Naive thymus-derived CD4-positive, alpha-beta T cell (primary cell): ENCODE measurements at regions not wholly inside any gene's neighbourhood (a gene's known extent, or its start where the extent isn't known, plus 50 kb on each side); places are given as distances from the start of the nearest gene placed in this dataset.

Experiments
- ATAC-seq: fragments of 150-1000 bp; cut with Tn5 transposase; 2 replicates; pipeline ENCODE4 v1.10.0; 2021; ENCODE audit warnings: mild to moderate bottlenecking, moderate library complexity
- CTCF ChIA-PET: fragments of 350-600 bp; sonication (Branson Sonifier 250); formaldehyde crosslinking; loops from one replicate; lab custom pipeline; 2021; ENCODE audit warnings: antibody characterized with exemption; lab: Charles Lee
- POLR2A ChIA-PET: fragments of 350-600 bp; sonication (Branson Sonifier 250); formaldehyde crosslinking; loops from one replicate; lab custom pipeline; 2021; ENCODE audit warnings: antibody characterized with exemption, inconsistent platforms; lab: Charles Lee
- DNase-seq, 9 donors: peaks; one replicate each; pipeline versions ENCODE4 v3.0.0 to v3.0.0-alpha.2; 2020 to 2022; ENCODE audit warnings: mixed read lengths in 1 of 9
- H3K27ac ChIP-seq: one replicate; pipeline ENCODE4 v1.7.0; 2013; ENCODE audit warnings: mild to moderate bottlenecking, low read depth, low read length, moderate library complexity
- H3K27me3 ChIP-seq, 2 donors: one replicate each; pipeline ENCODE4 v1.7.0; 2013; ENCODE audit warnings: low read length in 2 of 2, mild to moderate bottlenecking in 2 of 2, moderate library complexity in 2 of 2; ENCODE audit not compliant: control insufficient read depth in 2 of 2, insufficient read depth in 2 of 2
- H3K36me3 ChIP-seq, 3 experiments: 1 replicate in 2 of 3; 2 replicates in 1 of 3; pipeline ENCODE4 v1.7.0; 2013; ENCODE audit warnings: low read length in 3 of 3, mild to moderate bottlenecking in 3 of 3, moderate library complexity in 1 of 3; ENCODE audit not compliant: insufficient read depth in 3 of 3, control insufficient read depth in 2 of 3
- H3K4me1 ChIP-seq, 2 donors: one replicate each; pipeline ENCODE4 v1.7.0; 2013; ENCODE audit warnings: low read length in 2 of 2, mild to moderate bottlenecking in 2 of 2, moderate library complexity in 1 of 2; ENCODE audit not compliant: control insufficient read depth in 2 of 2, insufficient read depth in 2 of 2
- H3K4me3 ChIP-seq: 2 replicates; pipeline ENCODE4 v1.7.0; 2013; ENCODE audit warnings: mild to moderate bottlenecking, low read length
- H3K9me3 ChIP-seq, 3 experiments: 1 replicate in 2 of 3; 2 replicates in 1 of 3; pipeline ENCODE4 v1.7.0; 2013; ENCODE audit warnings: low read length in 3 of 3; ENCODE audit not compliant: control insufficient read depth in 2 of 3
- H3K27ac Mint-ChIP-seq, 9 donors: one replicate each; pipeline ENCODE4 v1.8.0; 2020 to 2022; ENCODE audit warnings: mixed read lengths in 9 of 9, mild to moderate bottlenecking in 8 of 9, moderate library complexity in 5 of 9, inconsistent platforms in 2 of 9
- H3K27me3 Mint-ChIP-seq, 5 donors: one replicate each; pipeline ENCODE4 v1.8.0; 2021 to 2022; ENCODE audit warnings: mixed read lengths in 5 of 5, mild to moderate bottlenecking in 1 of 5
- H3K36me3 Mint-ChIP-seq, 5 donors: one replicate each; pipeline ENCODE4 v1.8.0; 2020 to 2022; ENCODE audit warnings: mixed read lengths in 5 of 5, mild to moderate bottlenecking in 3 of 5, inconsistent platforms in 1 of 5
- H3K4me1 Mint-ChIP-seq, 7 donors: one replicate each; pipeline ENCODE4 v1.8.0; 2020 to 2022; ENCODE audit warnings: mixed read lengths in 7 of 7, mild to moderate bottlenecking in 3 of 7, inconsistent platforms in 1 of 7
- H3K4me3 Mint-ChIP-seq, 10 donors: one replicate each; pipeline ENCODE4 v1.8.0; 2020 to 2022; ENCODE audit warnings: mild to moderate bottlenecking in 10 of 10, mixed read lengths in 10 of 10, moderate library complexity in 6 of 10, inconsistent platforms in 2 of 10
- H3K9me3 Mint-ChIP-seq, 11 donors: one replicate each; pipeline ENCODE4 v1.8.0; 2020 to 2022; ENCODE audit warnings: mixed read lengths in 11 of 11, mild to moderate bottlenecking in 4 of 11, inconsistent platforms in 1 of 11, moderate library complexity in 1 of 11
- intact Hi-C, 2 donors: fragments of 100-400 bp; cut with micrococcal nuclease; formaldehyde crosslinking; loops; one replicate each; pipeline ENCODE4 v1.15.1; 2023

DNA sequence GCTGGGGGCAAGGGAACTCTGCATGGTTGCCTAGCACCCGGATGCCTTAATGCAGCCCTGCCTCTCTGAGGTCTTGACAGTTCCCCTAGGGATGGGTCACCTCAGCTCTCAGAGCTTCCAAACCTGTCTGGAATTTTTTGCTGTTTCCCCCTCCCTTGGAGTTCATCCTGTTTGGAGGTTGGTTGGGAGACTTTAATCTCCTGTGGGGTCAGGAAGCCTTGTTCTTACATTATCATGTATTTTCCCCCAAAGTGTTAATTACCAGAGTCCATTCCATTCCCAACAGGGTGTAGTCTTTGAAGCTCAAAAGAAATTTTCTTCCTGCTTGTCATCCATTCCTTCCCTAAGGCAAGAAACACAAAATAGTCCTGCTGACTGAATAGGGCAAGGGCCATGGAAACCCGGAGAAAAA lies 150.3 kb upstream of the SPRY4 start:
- no peak for DNase-seq
- Histone ChIP-seq H3K4me1 (peaks cover 0 to 4% of the 10 kb centered on the region in 2 donors), H3K4me3 (no peak overlapping the region), H3K9me3 (peaks cover 0 to 7% (median 0%) of the 10 kb centered on the region in 3 experiments), H3K27ac (no peak overlapping the region), H3K36me3 (no peaks in the 10 kb centered on the region), H3K27me3 (no peaks in the 10 kb centered on the region)
- peaks cover 0 to 12% (median 1%) of the 10 kb centered on the region in 5 donors for H3K27me3 Mint-ChIP-seq
- H3K4me1 Mint-ChIP-seq = peaks cover 4 to 7% (median 5%) of the 10 kb centered on the region in 7 donors
- intact Hi-C loops = no loop called here
- H3K36me3 Mint-ChIP-seq = peaks cover 0 to 16% (median 0%) of the 10 kb centered on the region in 5 donors
- ChIA-PET CTCF (no interaction called here), POLR2A (no interaction called here)
- no peak overlapping the region for H3K4me3 Mint-ChIP-seq
- peaks cover 0 to 21% (median 11%) of the 10 kb centered on the region in 11 donors for H3K9me3 Mint-ChIP-seq
- no peak overlapping the region for H3K27ac Mint-ChIP-seq
- ATAC-seq = no peak

- H3K9me3 ChIP-seq = peaks cover 0 to 4% (median 0%) of the 10 kb centered on the region in 3 experiments
- peaks cover 0 to 12% (median 0%) of the 10 kb centered on the region in 5 donors for H3K36me3 Mint-ChIP-seq
- intact Hi-C loops = no loop called here
- H3K27me3 Mint-ChIP-seq = peaks cover 0 to 8% (median 0%) of the 10 kb centered on the region in 5 donors
- H3K4me1 ChIP-seq = peaks cover 0 to 4% of the 10 kb centered on the region in 2 donors
- H3K27ac ChIP-seq = no peak overlapping the region
- CTCF ChIA-PET = no interaction called here
- no peak overlapping the region for H3K4me3 ChIP-seq
- ATAC-seq (no peak), DNase-seq (no peak)
- no peak overlapping the region for H3K4me3 Mint-ChIP-seq
- H3K9me3 Mint-ChIP-seq = peaks cover 0 to 16% (median 7%) of the 10 kb centered on the region in 11 donors
- H3K4me1 Mint-ChIP-seq = peaks cover 4 to 6% (median 6%) of the 10 kb centered on the region in 7 donors
- POLR2A ChIA-PET = interaction anchor here (0.6 kb wide), 2 partner anchors 39 to 671 kb away, joined by 3 to 5 read pairs; no protein-coding TSS in a partner anchor
- no peaks in the 10 kb centered on the region for H3K36me3 ChIP-seq
- no peaks in the 10 kb centered on the region for H3K27me3 ChIP-seq
- H3K27ac Mint-ChIP-seq = no peak overlapping the region
Measured at GRCh38 chr5:142474431-142475094, 149.7 kb upstream of the SPRY4 start.

DNA sequence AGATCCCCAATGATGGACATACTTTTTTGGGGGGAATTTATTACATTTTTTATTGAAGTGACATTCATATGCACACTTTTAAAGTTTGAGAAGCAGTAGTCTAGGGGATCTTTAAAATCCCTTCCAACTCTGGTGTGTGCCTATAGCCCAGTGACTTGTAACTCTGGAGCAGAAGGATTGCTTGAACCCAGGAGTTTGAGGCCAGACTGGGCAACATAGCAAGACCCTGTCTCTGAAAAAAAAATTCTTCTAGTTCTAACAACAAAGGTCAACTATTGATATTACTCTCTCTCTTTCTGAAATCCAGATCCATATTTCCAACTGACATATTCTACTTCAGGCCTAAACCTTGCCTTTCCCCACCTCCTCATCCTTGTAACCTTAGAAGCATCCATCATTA lies 148.2 kb upstream of the SPRY4 start:
- Mint-ChIP-seq H3K9me3 (peaks cover 0 to 2% (median 0%) of the 10 kb centered on the region in 11 donors), H3K4me3 (no peak overlapping the region), H3K27me3 (peaks cover 0 to 3% (median 0%) of the 10 kb centered on the region in 5 donors), H3K4me1 (peaks cover 4 to 6% (median 6%) of the 10 kb centered on the region in 7 donors), H3K27ac (peak overlapping the region in 1 of 9 donors; percentile 1), H3K36me3 (no peaks in the 10 kb centered on the region)
- POLR2A ChIA-PET = no interaction called here
- Histone ChIP-seq H3K27ac (no peak overlapping the region), H3K27me3 (no peaks in the 10 kb centered on the region), H3K36me3 (no peaks in the 10 kb centered on the region), H3K4me1 (peaks cover 0 to 4% of the 10 kb centered on the region in 2 donors), H3K9me3 (no peaks in the 10 kb centered on the region), H3K4me3 (no peak overlapping the region)
- CTCF ChIA-PET = no interaction called here
- DNase-seq (no peak), ATAC-seq (no peak)
- intact Hi-C loops = no loop called here

DNA sequence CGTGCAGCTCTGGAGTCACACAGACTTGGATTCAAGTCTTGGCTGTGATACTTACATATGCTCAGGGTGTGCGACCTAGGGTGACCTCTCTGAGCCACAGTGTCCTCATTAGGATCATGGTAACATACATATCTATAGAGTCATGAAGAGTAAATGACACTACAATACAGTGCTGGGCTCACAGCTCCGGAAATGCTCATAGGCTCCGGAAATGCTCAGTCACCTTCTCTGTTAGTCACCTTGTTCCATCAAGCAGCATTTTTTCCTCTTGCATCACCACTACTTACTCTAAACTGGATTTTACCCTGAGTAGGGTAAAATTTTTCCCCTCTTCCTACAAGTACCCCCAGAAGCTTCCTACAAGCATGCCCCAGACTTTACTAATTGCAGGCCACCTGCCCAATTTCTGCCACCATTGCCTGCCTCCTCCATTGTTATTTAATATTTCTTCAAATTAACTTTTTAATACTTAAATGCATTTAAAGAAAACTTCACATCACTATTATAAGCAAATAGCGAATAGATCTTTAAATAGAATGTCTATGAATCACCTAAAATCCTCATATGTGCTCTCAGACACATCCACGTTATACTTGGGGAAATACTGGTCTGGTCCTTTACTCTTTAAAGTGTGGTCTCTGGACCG lies 147.6 kb upstream of the SPRY4 start:
- H3K4me3 Mint-ChIP-seq = no peak overlapping the region
- intact Hi-C loops = no loop called here
- DNase-seq (peak in 1 of 9 donors; percentile 3), ATAC-seq (peak; percentile 61)
- H3K9me3 Mint-ChIP-seq = peaks cover 0 to 2% (median 0%) of the 10 kb centered on the region in 11 donors
- peaks cover 0 to 3% (median 0%) of the 10 kb centered on the region in 5 donors for H3K27me3 Mint-ChIP-seq
- peaks cover 4 to 6% (median 6%) of the 10 kb centered on the region in 7 donors for H3K4me1 Mint-ChIP-seq
- ChIA-PET CTCF (interaction anchor here (0.7 kb wide), 1 partner anchor 105 kb away, joined by 5 read pairs; no protein-coding TSS in a partner anchor), POLR2A (no interaction called here)
- no peaks in the 10 kb centered on the region for H3K27me3 ChIP-seq
- H3K27ac ChIP-seq = no peak overlapping the region
- H3K4me3 ChIP-seq = no peak overlapping the region
- H3K4me1 ChIP-seq = peaks cover 0 to 4% of the 10 kb centered on the region in 2 donors
- H3K36me3 ChIP-seq = no peaks in the 10 kb centered on the region
- peak overlapping the region in 1 of 9 donors; percentile 58 for H3K27ac Mint-ChIP-seq
- H3K9me3 ChIP-seq = no peaks in the 10 kb centered on the region
- no peaks in the 10 kb centered on the region for H3K36me3 Mint-ChIP-seq

DNA sequence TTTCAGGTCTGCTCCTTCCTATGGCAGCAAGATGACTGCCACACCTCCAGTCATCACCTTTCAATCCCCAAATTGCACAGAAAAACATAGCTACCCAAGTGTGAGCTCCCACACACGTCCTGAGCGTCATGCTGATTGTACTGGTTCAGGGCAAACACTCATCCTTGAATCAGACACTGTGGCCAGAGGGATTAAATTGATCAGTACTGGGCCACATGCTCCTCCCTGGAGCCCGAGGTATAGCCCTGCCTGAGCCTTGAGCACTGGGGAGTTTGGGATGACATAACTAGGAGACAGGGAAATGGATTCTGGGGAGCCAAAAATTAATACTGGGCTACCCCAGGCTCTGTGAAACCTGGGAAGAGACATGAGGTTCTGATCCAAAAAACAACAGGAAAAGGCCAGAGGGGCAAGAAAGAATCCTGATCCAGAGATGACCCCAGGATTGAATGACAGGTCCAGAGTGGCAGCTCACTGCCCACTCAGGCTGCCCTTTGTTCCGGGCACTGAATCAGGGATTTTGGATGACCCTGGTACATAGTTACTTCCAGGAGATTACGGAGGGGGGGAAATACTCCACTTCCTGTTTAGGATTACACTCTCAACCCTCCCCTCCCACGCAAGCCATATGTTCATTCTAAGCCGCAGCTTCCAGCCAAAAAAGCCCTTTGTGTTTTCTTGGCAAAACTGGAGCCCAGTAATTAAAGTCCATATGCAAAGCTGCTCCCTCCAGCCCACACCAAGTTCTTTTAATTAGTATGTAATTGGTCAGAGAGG lies 141.6 kb upstream of the SPRY4 start:
- Histone ChIP-seq H3K9me3 (no peaks in the 10 kb centered on the region), H3K4me1 (no peaks in the 10 kb centered on the region), H3K36me3 (no peaks in the 10 kb centered on the region), H3K27me3 (no peaks in the 10 kb centered on the region), H3K4me3 (no peak overlapping the region), H3K27ac (no peak overlapping the region)
- H3K4me3 Mint-ChIP-seq = no peak overlapping the region
- H3K36me3 Mint-ChIP-seq = no peaks in the 10 kb centered on the region
- DNase-seq (no peak), ATAC-seq (no peak)
- H3K27ac Mint-ChIP-seq = no peak overlapping the region
- H3K27me3 Mint-ChIP-seq = no peaks in the 10 kb centered on the region
- ChIA-PET POLR2A (no interaction called here), CTCF (interaction anchor here (0.7 kb wide), 1 partner anchor 25 kb away, joined by 4 read pairs; no protein-coding TSS in a partner anchor)
- H3K4me1 Mint-ChIP-seq = peaks cover 0 to 6% (median 0%) of the 10 kb centered on the region in 7 donors
- no peaks in the 10 kb centered on the region for H3K9me3 Mint-ChIP-seq
- intact Hi-C loops = no loop called here

DNA sequence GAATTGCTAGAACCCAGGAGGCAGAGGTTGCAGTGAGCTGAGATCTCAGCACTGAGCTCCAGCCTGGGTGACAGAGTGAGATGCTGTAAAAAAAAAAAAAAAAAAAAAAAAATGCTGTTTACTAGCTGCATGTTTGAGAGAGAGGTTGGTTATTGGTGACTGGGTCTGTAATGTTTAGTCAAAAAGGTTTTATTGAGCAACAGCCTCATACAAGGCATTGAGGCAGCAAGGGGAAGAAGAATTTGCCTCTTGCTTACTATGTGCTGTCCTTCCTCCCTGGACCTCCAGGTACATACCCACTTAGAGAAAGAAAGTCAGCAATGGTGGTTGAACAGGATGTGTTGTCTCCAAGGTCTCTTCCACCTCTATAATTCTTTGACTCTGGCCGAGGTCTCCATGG lies 140.7 kb upstream of the SPRY4 start:
- no peak overlapping the region for H3K4me3 Mint-ChIP-seq
- H3K27me3 Mint-ChIP-seq = no peaks in the 10 kb centered on the region
- H3K27me3 ChIP-seq = no peaks in the 10 kb centered on the region
- H3K4me1 Mint-ChIP-seq = peaks cover 0 to 5% (median 0%) of the 10 kb centered on the region in 7 donors
- no peak overlapping the region for H3K27ac Mint-ChIP-seq
- H3K9me3 Mint-ChIP-seq = peaks cover 0 to under 1% (median 0%) of the 10 kb centered on the region in 11 donors
- ChIA-PET CTCF (interaction anchor here (0.7 kb wide), 1 partner anchor 24 kb away, joined by 4 read pairs; no protein-coding TSS in a partner anchor), POLR2A (no interaction called here)
- no peaks in the 10 kb centered on the region for H3K36me3 Mint-ChIP-seq
- no peaks in the 10 kb centered on the region for H3K4me1 ChIP-seq
- intact Hi-C loops = no loop called here
- DNase-seq (no peak), ATAC-seq (no peak)
- H3K36me3 ChIP-seq = no peaks in the 10 kb centered on the region
- H3K9me3 ChIP-seq = no peaks in the 10 kb centered on the region
- H3K27ac ChIP-seq = no peak overlapping the region
- no peak overlapping the region for H3K4me3 ChIP-seq
